HG03378 (cell line): ENCODE measurements at regions not wholly inside any gene's neighbourhood (a gene's known extent, or its start where the extent isn't known, plus 50 kb on each side); places are given as distances from the start of the nearest gene placed in this dataset.

ENCODE experiments used
- ATAC-seq: cut with Tn5 transposase; IDR thresholded peaks from one replicate; pipeline ENCODE4 v1.9.1; 2021; ENCODE audit warnings: mild to moderate bottlenecking, moderate library complexity; ENCODE audit not compliant: unreplicated experiment

DNA sequence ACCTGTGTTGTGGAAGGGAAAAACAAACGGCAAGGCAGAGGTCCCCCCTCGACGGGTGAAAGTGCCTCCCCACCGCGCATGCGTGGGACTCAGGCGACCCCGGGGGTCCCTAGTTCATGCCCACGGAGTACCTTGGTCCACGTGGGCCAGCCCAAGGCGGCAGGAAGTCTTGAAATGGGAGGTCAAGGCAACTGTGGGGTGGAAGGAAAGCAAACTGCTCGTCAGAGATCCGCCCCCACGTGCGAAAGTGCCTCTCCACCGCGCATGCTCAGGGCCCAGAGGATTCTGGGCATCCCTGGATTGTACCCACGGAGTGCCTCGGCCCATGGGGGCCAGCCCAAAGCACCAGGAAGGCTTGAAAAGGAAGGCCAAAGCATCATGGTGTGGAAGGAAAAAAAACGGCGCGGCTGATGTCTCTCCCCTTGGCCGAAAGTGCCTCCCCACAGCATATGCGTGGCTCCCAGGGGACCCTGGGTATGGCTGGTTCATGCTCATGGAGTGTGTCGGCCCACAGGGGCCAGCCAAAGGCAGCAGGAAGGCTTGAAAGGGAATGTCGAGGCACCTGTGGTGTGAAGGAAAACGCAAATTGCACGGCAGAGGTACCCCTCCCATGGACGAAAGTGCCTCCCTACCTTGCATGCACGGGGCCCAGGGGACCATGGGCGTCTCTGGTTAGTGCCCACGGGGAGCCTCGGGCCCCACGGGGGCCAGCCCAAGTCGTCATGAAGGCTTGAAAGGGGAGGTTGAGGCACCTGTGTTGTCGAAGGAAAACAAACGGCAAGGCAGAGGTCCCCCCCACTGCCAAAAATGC, 369.7 kb downstream of the ALG10 start:
- ATAC-seq: no peak

DNA sequence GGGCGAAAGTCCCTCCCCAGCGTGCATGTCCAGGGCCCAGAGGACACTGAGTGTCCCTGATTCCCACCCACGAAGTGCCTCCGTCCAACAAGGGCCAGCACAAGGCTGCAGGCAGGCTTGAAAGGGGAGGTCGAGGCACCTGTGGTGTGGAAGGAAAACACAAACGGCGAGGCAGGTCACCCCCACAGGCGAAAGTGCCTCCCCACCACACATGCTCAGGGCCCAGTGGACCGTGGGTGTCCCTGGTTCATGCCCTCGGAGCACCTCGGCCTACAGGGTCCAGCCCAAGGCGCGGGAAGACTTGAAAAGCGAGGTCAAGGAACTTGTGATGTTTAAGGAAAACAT, 370.4 kb downstream of the ALG10 start:
- ATAC-seq: no peak

DNA sequence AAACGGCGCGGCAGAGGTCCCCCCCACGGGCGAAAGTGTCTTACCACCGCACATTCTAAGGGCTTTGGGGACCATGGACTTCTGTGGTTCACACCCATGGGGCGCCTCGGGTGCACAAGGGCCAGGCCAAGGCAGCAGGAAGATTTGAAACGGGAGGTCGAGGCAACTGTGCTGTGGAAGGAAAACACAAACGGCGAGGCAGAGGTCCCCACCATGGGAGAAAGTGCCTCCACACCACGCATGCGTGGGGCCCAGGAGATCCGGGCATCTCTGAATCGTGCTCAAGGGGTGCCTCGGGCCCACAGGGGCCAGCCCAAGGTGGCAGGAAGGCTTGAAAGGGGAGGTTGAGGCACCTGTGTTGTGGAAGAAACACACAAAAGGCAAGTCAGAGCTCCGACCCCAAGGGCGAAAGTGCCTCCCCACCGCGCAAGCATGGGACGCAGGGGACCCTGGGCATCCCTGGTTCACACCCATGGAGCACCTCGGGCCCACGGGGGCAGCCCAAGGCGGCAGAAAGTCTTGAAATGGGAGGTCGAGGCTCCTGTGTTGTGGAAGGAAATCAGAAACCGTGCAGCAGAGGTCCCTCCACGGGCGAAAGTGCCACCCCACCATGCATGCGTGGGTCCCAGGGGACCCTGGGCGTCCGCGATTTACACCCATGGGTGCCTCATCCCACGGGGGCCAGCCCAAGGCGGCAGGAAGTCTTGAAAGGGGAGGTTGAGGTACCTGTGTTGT, 371.0 kb downstream of the ALG10 start:
- ATAC-seq: no peak

DNA sequence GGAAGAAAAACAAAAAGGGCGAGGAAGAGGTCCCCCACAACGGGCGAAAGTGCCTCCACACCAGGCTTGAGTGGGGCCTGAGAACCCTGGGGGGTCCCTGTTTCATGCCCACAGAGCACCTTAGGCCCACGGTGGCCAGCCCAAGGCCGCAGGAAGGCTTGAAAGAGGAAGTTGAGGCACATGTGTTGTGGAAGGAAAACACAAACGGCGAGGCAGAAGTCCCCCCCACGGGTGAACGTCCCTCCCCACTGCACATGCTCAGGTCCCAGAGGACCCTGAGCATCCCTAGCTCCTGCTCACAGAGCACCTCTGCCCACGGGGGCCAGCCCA, 371.5 kb downstream of the ALG10 start:
- ATAC-seq: no peak

DNA sequence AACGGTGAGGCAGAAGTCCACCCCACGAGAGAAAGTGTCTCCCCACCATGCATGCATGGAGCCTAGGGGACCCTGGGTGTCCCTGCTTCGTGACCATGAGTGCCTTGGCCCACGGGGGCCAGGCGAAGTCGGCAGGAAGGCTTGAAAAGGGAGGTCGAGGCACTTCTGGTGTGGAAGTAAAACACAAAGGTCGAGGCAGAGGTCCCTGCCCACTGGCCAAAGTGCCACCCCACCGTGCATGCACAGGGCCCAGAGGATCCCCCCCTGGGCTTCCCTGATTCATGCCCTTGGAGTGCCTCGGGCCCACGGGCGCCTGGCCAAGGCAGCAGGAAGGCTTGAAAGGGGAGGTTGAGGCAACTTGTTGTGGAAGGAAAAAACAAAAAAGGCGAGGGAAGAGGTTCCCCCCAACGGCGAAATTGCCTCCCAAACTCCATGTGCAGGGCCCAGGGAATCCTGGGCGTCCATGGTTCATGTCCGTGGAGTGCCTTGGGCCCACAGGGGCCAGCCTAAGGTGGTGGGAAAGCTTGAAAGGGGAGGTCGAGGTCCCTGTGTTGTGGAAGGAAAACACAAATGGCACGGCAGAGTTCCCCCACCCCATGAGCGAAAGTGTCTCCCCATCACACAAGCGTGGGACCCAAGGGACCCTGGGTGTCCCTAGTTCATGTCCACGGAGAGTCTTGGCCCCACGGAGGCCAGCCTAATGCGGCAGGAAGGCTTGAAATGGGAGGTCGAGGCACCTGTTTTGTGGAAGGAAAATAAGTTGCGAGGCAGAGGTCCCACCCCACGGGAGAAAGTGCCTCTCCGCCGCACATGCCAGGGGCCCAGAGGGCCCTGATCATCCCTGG, 372.1 kb downstream of the ALG10 start:
- no peak for ATAC-seq

GRCh38 chr12:34395056-34396005, 373.0 kb downstream of the ALG10 start:
- ATAC-seq: no peak

- ATAC-seq: no peak
Observed at GRCh38 chr12:34396006-34396860, 373.9 kb downstream of the ALG10 start.

DNA sequence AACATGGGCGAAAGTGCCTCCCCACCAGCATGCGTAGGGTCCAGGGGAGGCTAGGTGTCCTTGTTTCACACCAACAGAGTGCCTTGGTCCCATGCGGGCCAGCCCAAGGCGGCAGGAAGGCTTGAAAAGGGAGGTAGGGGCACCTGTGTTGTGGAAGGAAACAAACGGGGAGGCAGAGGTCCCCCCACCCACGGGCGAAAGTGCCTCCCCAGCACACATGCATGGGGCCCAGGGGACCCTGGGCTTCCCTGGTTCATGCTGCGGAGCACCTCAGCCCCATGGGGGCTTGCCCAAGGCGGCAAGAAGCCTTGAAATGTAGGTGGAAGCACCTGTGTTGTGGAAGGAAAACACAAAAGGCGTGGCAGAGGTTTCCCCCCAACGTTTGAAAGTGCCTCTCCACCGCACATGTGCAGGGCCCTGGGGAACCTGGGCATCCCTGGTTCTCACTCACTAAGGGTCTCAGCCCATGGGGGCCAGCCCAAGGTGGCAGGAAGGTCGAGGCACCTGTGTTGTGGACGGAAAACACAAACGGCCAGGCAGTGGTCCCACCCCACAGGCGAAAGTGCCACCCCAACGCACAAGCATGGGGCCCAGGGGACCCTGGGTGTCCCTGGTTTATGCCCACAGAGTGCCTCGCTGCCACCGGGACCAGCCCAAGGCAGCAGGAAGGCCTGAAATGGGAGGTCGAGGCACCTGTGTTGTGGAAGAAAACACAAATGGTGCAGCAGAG, 374.7 kb downstream of the ALG10 start:
- ATAC-seq: no peak

DNA sequence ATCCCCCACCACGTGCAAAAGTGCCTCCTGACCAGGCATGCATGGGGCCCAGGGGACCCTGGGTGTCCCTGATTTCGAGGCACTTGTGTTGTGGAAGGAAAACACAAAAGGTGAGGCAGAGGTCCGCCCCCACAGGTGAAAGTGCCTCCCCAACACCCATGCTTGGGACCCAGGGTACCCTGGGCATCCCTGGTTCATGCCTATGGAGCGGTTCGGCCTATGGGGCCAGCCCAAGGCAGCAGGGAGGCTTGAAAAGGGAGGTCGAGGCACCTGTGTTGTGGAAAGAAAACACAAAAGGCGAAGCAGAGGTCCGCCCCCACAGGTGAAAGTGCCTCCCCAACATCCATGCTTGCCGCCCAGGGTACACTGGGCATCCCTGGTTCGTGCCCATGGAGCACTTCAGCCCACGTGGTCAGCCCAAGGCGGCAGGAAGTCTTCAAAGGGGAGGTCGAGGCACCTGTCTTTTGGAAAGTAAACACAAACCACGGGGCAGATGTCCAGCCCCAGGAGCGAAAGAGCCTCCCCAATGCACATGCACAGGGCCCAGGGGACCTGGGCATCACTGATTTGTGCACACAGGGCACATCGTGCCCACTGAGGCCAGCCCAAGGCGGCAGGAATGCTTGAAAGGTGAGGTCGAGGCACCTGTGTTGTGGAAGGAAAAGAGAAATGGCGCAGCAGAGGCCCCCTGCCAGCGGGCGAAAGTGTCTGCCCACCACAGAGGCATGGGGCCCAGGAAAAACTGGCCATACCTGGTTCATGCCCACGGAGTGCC, 375.5 kb downstream of the ALG10 start:
- no peak for ATAC-seq

- ATAC-seq: no peak
Observed at GRCh38 chr12:34398366-34398705, 376.0 kb downstream of the ALG10 start.

DNA sequence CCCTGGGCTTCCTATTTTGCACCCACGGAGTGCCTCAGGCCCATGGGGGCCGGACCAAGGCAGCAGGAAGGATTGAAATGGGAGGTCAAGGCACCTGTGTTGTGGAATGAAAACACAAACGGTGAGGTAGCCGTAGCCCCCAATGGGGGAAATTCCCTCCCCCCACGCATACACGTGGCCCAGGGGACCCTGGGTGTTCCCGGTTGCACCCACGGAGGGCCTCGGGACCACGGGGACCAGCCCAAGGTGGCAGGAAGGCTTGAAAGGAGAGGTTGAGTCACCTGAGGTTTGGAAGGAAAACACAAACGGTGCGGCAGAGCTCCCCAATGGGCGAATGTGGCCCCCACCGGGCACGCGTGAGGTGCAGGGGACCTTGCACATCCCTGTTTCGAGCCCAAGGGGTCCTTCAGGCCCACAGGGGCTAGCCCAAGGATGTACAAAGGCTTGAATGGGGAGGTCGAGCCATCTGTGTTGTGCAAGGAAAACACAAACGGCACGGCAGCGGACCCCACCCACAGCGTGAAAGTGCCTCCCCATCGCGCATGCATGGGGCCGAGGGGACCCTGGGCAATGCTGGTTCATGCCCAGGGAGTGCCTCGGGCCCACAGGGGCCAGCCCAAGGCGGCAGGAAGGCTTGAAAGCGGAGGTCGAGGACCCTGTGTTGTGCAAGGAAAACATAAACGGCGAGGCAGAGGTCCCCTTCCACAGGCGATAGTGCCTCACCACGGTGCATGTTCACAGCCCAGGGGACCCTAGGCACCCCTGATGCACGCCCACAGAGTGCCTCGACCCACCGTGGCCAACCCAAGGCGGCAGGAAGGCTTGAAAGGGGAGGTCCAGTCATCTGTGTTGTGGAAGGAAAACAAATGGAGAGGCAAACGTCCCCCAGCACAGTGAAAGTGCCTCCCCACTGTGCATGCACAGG, 376.7 kb downstream of the ALG10 start:
- no peak for ATAC-seq

DNA sequence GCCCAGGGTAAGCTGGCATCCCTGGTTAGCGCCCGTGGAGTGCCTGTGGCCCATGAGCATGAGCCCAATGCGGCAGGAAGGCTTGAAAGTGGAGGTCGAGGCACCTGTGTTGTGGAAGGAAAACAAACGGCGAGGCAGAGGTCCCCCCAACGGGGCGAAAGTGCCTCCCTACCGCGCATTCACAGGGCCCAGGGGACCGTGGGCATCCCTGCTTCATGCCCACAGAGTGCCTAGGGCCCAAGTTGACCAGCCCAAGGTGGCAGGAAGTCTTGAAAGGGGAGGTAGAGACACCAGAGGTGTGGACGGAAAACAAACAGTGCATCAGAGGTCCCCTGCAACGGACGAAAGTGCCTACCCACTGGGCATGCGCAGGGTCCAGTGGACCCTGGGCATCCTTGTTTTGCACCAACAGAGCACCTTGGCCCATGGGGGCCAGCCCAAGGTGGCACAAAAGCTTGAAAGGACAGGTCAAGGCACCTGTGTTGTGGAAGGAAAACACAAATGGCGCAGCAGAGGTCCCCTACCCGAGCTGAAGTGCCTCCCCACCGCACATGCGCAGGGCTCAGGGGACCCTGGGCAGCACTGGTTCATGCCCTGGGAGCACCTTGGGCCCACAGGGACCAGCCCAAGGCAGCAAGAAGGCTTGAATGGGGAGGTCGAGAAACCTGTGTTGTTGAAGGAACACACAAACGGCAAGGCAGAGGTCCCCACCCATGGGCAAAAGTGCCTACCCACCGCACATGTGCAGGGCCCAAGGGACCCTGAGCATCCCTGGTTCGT, 377.5 kb downstream of the ALG10 start:
- ATAC-seq: no peak

GRCh38 chr12:34400411-34400881, 378.1 kb downstream of the ALG10 start:
- no peak for ATAC-seq

DNA sequence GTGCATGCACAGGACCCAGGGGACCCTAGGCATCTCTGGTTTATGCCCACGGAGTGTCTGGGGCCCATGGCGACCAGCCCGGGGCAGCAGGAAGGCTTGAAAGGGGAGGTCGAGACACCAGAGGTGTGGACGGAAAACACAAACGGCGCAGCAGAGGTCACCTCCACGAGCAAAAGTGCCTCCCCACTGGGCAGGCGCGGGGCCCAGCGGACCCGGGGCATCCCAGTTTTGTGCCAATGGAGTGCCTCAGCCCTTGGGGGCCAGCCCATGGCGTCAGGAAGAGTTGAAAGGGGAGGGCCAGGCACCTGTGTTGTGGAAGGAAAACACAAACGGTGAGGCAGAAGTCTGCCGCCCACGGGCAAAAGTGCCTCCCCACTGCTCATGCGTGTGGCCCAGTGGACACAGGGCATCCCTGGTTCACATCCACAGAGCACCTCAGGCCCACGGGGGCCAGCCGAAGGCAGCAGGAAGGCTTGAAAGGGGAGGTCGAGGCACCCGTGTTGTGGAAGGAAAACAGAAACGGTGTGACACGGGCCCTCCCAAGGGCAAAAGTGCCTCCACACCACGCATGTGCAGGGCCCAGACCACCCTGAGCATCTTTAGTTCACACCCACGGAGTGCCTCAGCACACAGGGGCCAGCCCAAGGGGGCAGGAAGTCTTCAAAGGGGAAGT, 378.8 kb downstream of the ALG10 start:
- no peak for ATAC-seq

DNA sequence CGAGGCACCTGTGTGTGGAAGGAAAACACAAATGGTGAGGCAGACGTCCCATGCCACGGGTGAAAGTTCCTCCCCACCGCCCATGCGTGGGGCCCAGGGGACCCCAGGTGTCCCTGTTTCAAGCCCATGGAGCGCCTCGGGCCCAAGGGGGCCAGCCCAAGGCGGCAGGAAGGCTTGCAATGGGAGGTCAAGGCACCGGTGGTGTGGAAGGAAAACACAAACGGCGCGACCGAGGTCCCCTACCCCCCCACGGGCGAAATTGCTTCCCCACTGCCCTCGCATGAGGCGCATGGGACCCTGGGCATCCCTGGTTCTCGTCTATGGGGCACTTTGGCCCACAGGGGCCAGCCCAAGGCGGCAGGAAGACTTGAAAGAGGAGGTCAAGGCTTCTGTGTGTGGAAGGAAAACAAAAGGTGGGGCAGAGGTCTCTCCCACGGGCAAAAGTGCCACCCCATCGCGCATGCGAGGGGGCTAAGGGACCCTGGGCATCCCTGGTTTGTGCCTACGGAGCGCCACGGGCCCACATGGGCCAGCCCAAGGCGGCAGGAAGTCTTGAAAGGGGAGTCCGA, 379.4 kb downstream of the ALG10 start:
- ATAC-seq: no peak
